ENCODE measurements at regions not wholly inside any gene's neighbourhood (a gene's known extent, or its start where the extent isn't known, plus 50 kb on each side); places are given as distances from the start of the nearest gene placed in this dataset.
"Not testable (repeated sequence)": the region's sequence is repeated elsewhere in the genome, so short reads cannot be mapped to it uniquely, and the experiment has no call there.

DNA sequence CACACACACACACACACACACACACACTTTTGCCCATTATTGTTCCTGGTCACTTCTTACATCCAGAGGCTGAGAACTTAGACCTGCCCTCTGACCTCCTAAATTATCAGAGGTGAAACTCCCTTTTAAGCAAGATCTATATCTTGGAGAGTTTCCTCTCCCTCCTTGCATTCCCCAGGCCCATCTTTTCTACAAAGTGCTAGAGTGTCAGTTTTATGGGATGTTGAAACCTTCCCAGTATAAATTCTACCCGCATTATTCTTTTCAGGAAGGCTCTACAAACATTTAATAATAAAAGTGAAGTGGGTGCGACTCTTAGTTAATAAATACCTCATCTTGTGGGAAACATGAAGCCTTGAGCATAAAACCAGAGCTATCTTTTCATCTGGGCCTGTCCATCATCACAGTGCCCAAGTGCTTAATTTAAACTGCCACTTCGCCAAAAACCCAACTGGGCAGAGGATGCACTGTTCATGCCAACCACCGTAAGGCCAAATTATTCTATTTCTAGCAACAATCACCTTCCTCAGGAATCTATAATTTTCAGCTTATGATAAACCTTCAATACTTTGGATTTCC lies 458.2 kb upstream of the RUNX1 start:
- WGBS: 65% methylated on average over 4 of the region's 4 CpGs
- Histone ChIP-seq H3K27me3 (ENCODE audit: control insufficient read depth, insufficient read depth) (no peaks in the 10 kb centered on the region), H3K4me1 (ENCODE audit: control insufficient read depth, insufficient read depth, low read length) (no peaks in the 10 kb centered on the region), H3K27ac (ENCODE audit: low read length) (no peak overlapping the region), H3K9me3 (ENCODE audit: control insufficient read depth, low read length) (no peaks in the 10 kb centered on the region), H3K4me3 (ENCODE audit: low read length) (no peak overlapping the region)
- intact Hi-C loops (cut with DNase I): no loop called here
- no peak for ATAC-seq
- no peak for DNase-seq

DNA sequence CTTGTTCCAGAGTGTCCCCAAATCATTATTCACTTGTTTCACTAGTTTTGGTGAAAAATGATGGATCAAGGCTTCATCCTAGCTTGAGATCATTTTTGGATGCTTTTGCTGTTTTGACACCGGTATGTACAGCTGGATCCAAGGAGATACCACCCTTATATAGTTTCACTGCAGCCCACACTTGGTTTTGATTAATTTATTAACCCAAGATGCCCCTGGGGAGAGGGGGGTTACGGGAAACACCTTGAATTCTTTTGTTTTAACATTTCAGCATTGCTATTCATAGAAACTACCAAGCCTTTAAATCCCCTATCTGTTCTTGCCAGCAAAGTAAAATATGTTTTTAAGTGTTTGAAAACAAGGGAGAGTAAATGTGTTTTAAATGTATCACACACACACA lies 457.7 kb upstream of the RUNX1 start:
- WGBS: 48% methylated on average over 2 of the region's 2 CpGs
- Histone ChIP-seq H3K27ac (ENCODE audit: low read length) (no peak overlapping the region), H3K9me3 (ENCODE audit: control insufficient read depth, low read length) (no peaks in the 10 kb centered on the region), H3K27me3 (ENCODE audit: control insufficient read depth, insufficient read depth) (no peaks in the 10 kb centered on the region), H3K4me3 (ENCODE audit: low read length) (no peak overlapping the region), H3K4me1 (ENCODE audit: control insufficient read depth, insufficient read depth, low read length) (no peaks in the 10 kb centered on the region)
- no peak for DNase-seq
- no peak for ATAC-seq
- intact Hi-C loops (cut with DNase I): no loop called here

DNA sequence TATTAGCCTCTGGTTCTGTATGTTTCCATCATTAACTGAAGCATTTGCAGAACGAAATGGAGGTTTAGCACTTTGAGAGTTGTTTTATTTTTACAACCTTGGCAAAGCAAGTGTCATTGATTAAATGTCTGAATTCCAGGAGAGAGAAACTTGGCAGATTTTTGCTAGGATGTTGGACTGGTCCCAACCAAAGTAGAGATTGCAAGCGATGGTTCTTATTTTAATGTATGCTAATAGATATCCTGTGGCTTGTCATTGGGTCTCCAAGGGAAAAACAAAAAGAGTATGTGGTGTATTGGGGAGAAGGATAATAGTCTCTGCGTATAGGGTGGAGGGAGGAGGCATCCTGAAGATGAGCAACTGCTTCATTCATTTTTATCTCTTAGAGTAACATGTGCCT lies 457.2 kb upstream of the RUNX1 start:
- Histone ChIP-seq H3K27ac (ENCODE audit: low read length) (no peak overlapping the region), H3K9me3 (ENCODE audit: control insufficient read depth, low read length) (no peaks in the 10 kb centered on the region), H3K27me3 (ENCODE audit: control insufficient read depth, insufficient read depth) (no peaks in the 10 kb centered on the region), H3K4me3 (ENCODE audit: low read length) (no peak overlapping the region), H3K4me1 (ENCODE audit: control insufficient read depth, insufficient read depth, low read length) (no peaks in the 10 kb centered on the region)
- 25% methylated on average over 3 of the region's 3 CpGs for WGBS
- ATAC-seq (no peak), DNase-seq (no peak)
- intact Hi-C loops (cut with DNase I): no loop called here

DNA sequence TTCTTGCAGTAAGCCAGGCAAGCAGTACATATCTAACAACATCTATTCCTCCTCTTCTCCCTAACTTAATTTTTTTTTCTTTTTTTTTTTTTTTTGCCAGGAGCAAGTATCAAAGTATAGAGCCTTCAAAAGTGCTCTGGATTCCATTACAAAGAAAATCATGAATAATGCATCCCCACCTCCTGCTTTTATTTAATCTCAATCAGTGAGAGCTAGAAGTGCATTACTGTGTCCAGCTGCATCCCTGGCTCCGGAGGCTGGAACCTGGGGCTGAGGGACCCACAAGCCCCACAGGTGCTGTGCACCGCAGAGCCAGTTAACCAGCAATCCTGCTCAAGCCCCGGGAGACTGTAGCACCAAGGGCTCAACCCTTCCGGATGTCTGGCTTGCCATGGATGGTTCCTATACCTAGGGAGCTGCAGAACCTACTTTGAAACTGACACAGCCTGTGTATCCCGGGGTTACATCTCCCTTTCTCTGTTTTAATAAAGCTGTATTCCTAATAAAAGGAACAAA lies 455.9 kb upstream of the RUNX1 start:
- DNase-seq (no peak), ATAC-seq (no peak)
- WGBS: 76% methylated on average over 5 of the region's 5 CpGs
- Histone ChIP-seq H3K27ac (ENCODE audit: low read length) (no peak overlapping the region), H3K4me3 (ENCODE audit: low read length) (no peak overlapping the region), H3K9me3 (ENCODE audit: control insufficient read depth, low read length) (no peaks in the 10 kb centered on the region), H3K4me1 (ENCODE audit: control insufficient read depth, insufficient read depth, low read length) (no peaks in the 10 kb centered on the region), H3K27me3 (ENCODE audit: control insufficient read depth, insufficient read depth) (no peaks in the 10 kb centered on the region)
- intact Hi-C loops (cut with DNase I): no loop called here

DNA sequence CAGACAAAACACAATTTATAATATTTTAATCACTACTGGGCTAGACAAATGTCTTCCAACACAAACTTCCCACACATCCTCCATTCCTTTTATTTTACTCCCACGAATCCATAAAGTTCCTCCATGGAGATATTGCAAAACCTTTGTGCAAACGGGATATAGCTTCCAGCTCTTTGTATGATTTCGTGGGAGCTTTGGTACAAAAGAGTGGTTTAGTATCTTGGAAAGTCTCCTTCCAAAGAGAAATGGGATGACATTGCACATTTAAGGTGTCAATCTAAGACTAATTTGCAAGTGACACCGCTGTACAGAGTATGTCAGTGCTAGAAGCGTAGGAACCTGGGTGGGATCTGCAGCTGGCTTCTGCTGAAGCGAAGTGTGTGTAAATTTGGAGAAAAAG lies 455.2 kb upstream of the RUNX1 start:
- no peak overlapping the region for H3K27ac ChIP-seq (ENCODE audit: low read length)
- H3K9me3 ChIP-seq (ENCODE audit: control insufficient read depth, low read length): no peaks in the 10 kb centered on the region
- no peaks in the 10 kb centered on the region for H3K27me3 ChIP-seq (ENCODE audit: control insufficient read depth, insufficient read depth)
- H3K4me1 ChIP-seq (ENCODE audit: control insufficient read depth, insufficient read depth, low read length): no peaks in the 10 kb centered on the region
- WGBS: 37% methylated on average over 6 of the region's 6 CpGs
- DNase-seq (no peak), ATAC-seq (no peak)
- intact Hi-C loops (cut with DNase I): no loop called here
- H3K4me3 ChIP-seq (ENCODE audit: low read length): no peak overlapping the region

DNA sequence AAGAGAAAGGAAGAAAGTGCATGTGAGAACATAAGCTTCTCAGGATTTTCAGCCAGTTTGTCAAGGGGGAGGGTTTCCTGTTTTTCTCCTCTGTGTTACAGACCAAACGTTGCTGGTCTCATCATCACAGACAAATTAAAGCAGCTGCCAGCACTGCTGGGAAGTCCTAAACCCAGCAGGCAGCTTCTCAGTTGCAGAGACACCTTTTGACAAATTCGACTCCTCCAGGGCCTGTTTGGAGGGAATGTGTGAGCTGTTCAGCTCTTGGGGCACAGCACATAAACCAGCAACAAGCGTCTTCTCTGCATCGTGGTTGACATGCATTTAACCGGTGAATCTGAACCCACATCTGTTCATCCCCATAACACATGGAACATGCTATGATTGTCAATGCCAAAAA lies 454.6 kb upstream of the RUNX1 start:
- Histone ChIP-seq H3K27ac (ENCODE audit: low read length) (no peak overlapping the region), H3K4me1 (ENCODE audit: control insufficient read depth, insufficient read depth, low read length) (no peaks in the 10 kb centered on the region), H3K27me3 (ENCODE audit: control insufficient read depth, insufficient read depth) (no peaks in the 10 kb centered on the region), H3K9me3 (ENCODE audit: control insufficient read depth, low read length) (no peaks in the 10 kb centered on the region), H3K4me3 (ENCODE audit: low read length) (no peak overlapping the region)
- intact Hi-C loops (cut with DNase I): no loop called here
- no peak for ATAC-seq
- DNase-seq: no peak
- WGBS: 21% methylated on average over 5 of the region's 5 CpGs

DNA sequence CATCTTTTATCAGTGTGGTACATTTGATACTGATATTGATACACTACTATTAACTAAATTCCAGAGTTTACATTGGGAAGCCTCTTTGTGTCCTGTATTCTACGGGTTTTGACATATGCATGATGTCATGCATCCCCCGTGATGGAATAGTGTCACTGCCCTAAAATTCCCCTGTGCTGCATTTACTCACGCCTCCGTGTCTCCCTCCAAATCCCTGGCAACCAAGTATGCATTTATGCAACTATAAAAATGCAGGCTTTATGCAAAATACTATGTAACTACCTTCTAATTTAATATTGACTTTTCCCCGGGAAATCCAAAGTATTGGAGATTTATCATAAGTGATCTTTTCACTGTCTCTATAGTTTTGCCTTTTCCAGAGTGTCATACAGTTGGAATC lies 453.7 kb upstream of the RUNX1 start:
- no peak for DNase-seq
- H3K27ac ChIP-seq (ENCODE audit: low read length): no peak overlapping the region
- no peaks in the 10 kb centered on the region for H3K4me1 ChIP-seq (ENCODE audit: control insufficient read depth, insufficient read depth, low read length)
- WGBS: 55% methylated on average over 5 of the region's 5 CpGs
- no peak for ATAC-seq
- H3K4me3 ChIP-seq (ENCODE audit: low read length): no peak overlapping the region
- intact Hi-C loops (cut with DNase I): no loop called here
- H3K27me3 ChIP-seq (ENCODE audit: control insufficient read depth, insufficient read depth): no peaks in the 10 kb centered on the region
- no peaks in the 10 kb centered on the region for H3K9me3 ChIP-seq (ENCODE audit: control insufficient read depth, low read length)

DNA sequence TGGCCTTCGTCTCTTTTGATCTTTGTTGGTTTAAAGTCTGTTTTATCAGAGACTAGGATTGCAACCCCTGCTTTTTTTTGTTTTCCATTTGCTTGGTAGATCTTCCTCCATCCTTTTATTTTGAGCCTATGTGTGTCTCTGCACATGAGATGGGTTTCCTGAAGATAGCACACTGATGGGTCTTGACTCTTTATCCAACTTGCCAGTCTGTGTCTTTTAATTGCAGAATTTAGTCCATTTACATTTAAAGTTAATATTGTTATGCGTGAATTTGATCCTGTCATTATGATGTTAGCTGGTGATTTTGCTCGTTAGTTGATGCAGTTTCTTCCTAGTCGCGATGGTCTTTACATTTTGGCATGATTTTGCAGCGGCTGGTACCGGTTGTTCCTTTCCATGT lies 448.4 kb upstream of the RUNX1 start:
- H3K4me3 ChIP-seq (ENCODE audit: low read length); ATAC-seq; intact Hi-C loops (cut with DNase I); H3K9me3 ChIP-seq (ENCODE audit: control insufficient read depth, low read length); H3K27ac ChIP-seq (ENCODE audit: low read length); H3K27me3 ChIP-seq (ENCODE audit: control insufficient read depth, insufficient read depth); H3K4me1 ChIP-seq (ENCODE audit: control insufficient read depth, insufficient read depth, low read length); DNase-seq: not testable (repeated sequence)
- WGBS: 87% methylated on average over 6 of the region's 7 CpGs

DNA sequence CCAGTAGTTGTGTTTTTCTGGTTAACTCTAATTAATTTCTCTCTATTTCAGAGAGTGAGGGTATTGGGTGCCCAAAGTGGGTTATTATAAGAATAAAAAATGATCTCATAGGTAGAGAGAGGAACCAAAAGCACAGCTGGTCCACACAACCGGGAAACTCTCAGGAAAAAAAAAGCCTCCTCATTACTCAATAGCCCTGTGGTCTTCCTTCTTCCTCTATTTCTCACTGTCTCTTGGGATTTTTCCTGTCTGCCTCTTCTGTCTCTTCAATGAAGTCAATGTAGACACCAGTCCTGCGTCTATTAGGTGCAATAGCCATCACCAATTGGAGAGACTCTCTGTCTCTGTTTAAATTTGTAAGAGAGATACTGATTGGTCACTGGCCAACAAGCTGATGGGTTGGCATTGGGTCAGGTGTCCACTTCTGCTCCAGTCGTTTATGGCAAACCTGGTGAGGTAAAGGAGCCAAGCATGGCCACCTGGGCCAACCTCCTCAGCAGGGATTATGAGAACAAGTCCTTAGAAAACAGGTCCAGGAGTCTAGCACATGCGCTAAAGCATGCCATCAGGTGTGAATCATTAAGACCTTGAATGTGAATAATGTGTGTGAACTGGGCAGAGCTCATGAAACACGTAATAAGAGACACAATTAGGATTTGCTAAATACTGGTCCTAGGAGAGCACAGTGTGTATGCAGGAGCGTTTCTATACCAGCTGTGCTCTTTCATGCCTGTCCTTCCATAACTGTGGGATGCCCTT lies 443.0 kb upstream of the RUNX1 start:
- H3K27ac ChIP-seq (ENCODE audit: low read length): no peak overlapping the region

DNA sequence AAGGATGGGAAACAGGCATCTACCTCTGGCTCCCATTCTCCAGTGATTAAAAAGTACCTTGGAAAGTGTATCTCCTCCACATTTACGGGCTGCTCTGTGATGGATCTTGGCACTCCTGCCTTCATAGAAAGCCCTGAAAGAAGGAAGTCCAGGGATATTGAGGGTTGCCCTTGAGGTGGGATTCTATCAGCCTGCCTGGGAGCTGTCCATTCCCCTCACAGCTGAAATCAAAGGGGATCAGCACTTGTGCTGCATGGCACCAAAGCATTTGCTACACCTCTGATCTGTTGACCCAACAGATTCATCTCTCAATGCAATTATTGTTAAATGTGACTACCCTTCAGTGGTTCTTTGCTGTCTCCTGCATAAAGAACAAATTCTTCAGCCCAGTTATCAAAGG lies 442.0 kb upstream of the RUNX1 start:
- intact Hi-C loops (cut with DNase I): no loop called here
- WGBS: 81% methylated on average over 1 of the region's 1 CpG
- Histone ChIP-seq H3K27ac (ENCODE audit: low read length) (no peak overlapping the region), H3K27me3 (ENCODE audit: control insufficient read depth, insufficient read depth) (no peaks in the 10 kb centered on the region), H3K4me1 (ENCODE audit: control insufficient read depth, insufficient read depth, low read length) (no peaks in the 10 kb centered on the region), H3K9me3 (ENCODE audit: control insufficient read depth, low read length) (no peaks in the 10 kb centered on the region), H3K4me3 (ENCODE audit: low read length) (no peak overlapping the region)
- DNase-seq (no peak), ATAC-seq (no peak)

More for the DNA sequence above, 443.0 kb upstream of the RUNX1 start:
- no peaks in the 10 kb centered on the region for H3K27me3 ChIP-seq (ENCODE audit: control insufficient read depth, insufficient read depth)
- 72% methylated on average over 6 of the region's 6 CpGs for WGBS
- ATAC-seq (no peak), DNase-seq (peak in 1 of 3 donors; percentile 15)
- H3K4me3 ChIP-seq (ENCODE audit: low read length): no peak overlapping the region
- H3K4me1 ChIP-seq (ENCODE audit: control insufficient read depth, insufficient read depth, low read length): no peaks in the 10 kb centered on the region
- H3K9me3 ChIP-seq (ENCODE audit: control insufficient read depth, low read length): no peaks in the 10 kb centered on the region
- intact Hi-C loops (cut with DNase I): no loop called here

DNA sequence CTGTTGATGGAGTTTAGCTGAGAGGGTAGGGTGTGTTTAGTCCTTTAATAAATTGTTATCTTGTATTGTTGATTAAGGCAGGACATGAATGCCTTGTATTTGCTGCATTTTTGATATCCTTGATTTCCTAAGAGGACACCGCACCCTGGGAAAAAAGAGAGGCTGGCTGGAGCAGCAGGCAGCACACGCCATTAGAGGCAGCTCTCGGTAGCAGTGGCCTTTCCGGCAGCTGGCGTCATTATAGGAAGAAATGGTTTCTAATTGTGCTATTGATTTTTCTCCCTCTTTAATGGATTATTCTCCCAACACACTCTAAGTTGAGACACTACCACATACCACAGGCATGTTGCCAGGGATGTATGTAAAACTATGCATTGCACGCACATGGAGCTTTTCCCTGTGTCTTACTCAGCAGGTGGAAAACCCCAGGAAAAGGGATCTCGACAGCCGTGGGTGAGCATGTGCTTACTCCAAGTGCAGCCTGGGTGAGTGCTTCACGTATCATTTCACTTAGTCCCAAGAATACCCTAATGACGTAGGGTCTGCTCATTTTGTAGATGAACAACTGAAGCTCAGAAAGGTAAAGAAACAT lies 440.4 kb upstream of the RUNX1 start:
- no peaks in the 10 kb centered on the region for H3K9me3 ChIP-seq (ENCODE audit: control insufficient read depth, low read length)
- no peaks in the 10 kb centered on the region for H3K27me3 ChIP-seq (ENCODE audit: control insufficient read depth, insufficient read depth)
- H3K4me3 ChIP-seq (ENCODE audit: low read length): no peak overlapping the region
- 90% methylated on average over 10 of the region's 10 CpGs for WGBS
- H3K4me1 ChIP-seq (ENCODE audit: control insufficient read depth, insufficient read depth, low read length): no peaks in the 10 kb centered on the region
- H3K27ac ChIP-seq (ENCODE audit: low read length): no peak overlapping the region
- no peak for ATAC-seq
- intact Hi-C loops (cut with DNase I): no loop called here
- no peak for DNase-seq
